COR-L47 (cell line): ENCODE measurements at regions not wholly inside any gene's neighbourhood (a gene's known extent, or its start where the extent isn't known, plus 50 kb on each side); places are given as distances from the start of the nearest gene placed in this dataset.

ENCODE experiments used
- DNase-seq: peaks from one replicate; lab custom pipeline; 2025; lab: John Stamatoyannopoulos, UW

GRCh38 chrX:131901546-131901945 is 121.6 kb upstream of the STK26 start:
- no peak for DNase-seq

GRCh38 chrX:131907488-131908314 is 115.4 kb upstream of the STK26 start:
- no peak for DNase-seq

- DNase-seq: no peak
These were observed 112.5 kb upstream of the STK26 start for GRCh38 chrX:131910586-131910985.

DNA sequence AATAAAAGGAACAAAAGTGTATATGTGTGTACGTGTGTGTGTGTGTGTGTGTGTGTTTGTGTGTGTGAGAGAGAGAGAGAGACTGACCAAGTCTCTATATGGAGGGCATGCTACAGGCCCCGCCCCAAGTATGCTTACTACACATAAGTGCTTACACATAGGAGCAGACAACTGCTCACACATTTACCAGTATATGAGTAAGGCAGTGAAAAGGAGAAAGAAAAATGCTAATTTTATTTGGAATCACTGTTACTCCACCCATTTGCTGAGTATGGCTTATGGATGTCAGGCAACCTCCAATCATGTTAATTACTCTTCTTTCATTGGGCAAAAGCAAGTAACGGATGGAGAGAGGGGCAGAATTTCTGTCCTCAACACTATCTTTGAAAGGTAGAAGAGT is 107.6 kb upstream of the STK26 start:
- no peak for DNase-seq

DNA sequence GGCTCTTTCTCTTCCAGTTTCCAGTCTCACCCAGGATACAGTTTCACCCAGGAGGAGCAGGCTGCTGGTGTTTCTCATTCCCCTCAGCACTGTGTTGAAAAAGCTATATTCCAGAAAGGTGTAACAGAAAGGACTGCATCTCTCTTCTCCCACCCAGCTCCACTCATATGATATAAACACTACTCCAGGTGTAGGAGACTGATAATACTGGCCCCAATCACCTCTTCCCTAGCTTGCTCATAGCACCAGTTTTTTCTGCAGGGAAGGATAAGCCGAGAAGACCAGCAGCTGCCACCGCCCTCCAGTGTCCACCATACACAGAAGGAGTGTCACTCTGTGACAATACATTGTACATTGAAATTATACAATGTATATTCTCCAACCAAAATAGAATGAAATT is 105.5 kb upstream of the STK26 start:
- no peak for DNase-seq

GRCh38 chrX:131918839-131919238 is 104.3 kb upstream of the STK26 start:
- DNase-seq: no peak

DNA sequence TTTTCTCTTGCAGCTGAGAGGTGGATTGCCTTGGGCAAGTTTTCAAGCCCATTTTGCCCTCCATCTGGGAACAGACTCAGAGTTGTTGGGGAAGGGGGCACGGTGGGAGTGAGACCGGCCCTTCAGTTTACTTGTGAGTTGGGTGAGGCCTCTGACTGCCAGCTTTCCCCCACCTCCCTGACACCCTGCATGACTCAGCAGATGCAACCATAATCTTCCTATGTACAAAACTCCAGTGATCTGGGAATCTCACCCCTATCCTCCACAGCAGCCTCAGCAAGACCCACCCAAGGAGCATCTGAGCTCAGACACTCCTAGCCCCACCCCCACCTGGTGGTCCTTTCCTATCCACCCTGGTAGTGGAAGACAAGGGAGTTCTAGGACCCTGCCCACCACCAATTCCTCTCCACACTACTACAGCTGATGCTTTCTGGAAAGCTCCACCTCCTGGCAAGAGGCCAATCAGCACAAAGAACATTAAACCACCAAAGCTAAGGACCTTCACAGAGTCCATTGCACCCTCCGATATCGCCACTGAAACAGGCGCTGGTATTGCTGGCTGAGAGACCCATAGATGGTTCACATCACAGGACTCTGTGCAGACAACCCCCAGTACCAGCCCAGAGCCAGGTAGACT is 99.4 kb upstream of the STK26 start:
- no peak for DNase-seq

GRCh38 chrX:131938749-131939148 is 84.4 kb upstream of the STK26 start:
- DNase-seq: no peak

GRCh38 chrX:131942034-131942433 is 81.1 kb upstream of the STK26 start:
- DNase-seq: no peak

DNA sequence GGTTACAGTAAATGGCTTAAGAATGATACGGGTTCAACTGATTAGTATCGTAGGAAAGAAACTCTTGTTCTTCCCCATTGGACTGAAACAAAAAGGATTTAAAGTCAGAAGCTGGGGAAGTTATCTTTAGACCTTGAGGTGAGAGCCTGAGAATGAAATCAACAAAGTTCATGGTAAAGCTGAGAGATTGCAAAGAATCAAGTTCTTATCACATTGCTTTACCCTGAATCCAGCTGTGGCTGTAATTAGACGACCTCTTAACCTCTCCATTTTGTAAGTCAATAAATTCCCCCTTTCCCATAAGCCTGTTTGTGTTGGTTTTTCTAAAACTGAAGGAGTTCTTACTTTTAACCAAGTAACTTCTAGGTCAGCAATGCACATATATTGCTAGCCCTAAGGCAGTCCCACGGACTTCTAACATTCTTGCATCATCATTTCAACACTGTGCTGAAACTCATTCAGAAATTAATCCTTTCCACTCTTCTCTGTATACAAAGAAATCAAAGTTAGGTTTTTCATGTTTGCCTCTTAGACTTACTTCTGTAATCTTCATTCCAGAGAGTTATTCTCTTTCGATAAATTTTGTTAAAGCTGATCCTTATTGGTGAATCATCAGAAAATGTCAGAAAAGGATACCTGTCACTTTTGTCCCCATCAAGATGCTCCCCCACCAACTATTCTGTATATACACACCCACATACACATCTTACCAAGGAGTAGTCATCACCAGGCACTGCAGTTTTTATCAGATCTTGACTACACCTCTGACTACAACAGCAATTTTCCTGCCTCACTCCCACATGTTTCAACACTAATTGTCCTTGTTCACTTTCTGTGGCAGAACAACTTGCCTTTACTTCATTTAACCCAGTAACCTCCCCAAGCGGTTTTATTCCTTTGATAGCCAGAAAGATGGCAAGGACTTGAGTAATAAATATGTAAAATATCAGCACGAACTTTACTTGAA is 77.9 kb upstream of the STK26 start:
- no peak for DNase-seq

DNA sequence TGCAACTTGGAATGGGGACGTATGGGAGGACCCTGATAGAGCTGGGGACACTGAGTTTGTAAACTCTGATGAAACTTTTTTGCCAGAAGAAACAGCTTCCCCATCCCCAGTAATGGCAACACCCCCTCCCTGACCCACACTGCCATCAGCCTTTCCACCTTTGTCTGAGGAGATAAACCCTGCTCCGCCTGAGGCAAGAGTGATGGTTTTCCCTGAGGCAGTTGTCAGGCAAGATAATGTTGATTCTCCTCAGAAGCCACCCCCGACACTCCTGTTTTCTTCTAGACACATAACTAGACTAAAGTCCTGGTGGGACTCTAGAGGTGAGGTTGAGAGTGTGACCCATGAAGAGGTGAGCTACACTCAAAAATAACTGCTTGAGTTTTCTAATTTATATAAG is 71.9 kb upstream of the STK26 start:
- DNase-seq: no peak

GRCh38 chrX:131955099-131955777 is 67.9 kb upstream of the STK26 start:
- DNase-seq: no peak

- DNase-seq: no peak
These were observed 64.4 kb upstream of the STK26 start for GRCh38 chrX:131958724-131959123.

- no peak for DNase-seq
These were observed 52.8 kb upstream of the STK26 start for GRCh38 chrX:131970347-131970746.
